ENCODE measurements at regions not wholly inside any gene's neighbourhood (a gene's known extent, or its start where the extent isn't known, plus 50 kb on each side); places are given as distances from the start of the nearest gene placed in this dataset.

GRCh38 chr12:73053893-73054292 is 781.7 kb downstream of the TRHDE start:
- H3K27me3 ChIP-seq = no peaks in the 10 kb centered on the region
- no peaks in the 10 kb centered on the region for H3K36me3 ChIP-seq (replicated peaks; ENCODE audit: insufficient read depth, low read depth)
- no peak for DNase-seq (ENCODE audit: low spot score)
- no peaks in the 10 kb centered on the region for H3K79me2 ChIP-seq
- no peak overlapping the region for H3K27ac ChIP-seq
- no peaks in the 10 kb centered on the region for H4K20me1 ChIP-seq (ENCODE audit: insufficient read depth, poor library complexity, severe bottlenecking)
- TF ChIP-seq, protein P1, sequence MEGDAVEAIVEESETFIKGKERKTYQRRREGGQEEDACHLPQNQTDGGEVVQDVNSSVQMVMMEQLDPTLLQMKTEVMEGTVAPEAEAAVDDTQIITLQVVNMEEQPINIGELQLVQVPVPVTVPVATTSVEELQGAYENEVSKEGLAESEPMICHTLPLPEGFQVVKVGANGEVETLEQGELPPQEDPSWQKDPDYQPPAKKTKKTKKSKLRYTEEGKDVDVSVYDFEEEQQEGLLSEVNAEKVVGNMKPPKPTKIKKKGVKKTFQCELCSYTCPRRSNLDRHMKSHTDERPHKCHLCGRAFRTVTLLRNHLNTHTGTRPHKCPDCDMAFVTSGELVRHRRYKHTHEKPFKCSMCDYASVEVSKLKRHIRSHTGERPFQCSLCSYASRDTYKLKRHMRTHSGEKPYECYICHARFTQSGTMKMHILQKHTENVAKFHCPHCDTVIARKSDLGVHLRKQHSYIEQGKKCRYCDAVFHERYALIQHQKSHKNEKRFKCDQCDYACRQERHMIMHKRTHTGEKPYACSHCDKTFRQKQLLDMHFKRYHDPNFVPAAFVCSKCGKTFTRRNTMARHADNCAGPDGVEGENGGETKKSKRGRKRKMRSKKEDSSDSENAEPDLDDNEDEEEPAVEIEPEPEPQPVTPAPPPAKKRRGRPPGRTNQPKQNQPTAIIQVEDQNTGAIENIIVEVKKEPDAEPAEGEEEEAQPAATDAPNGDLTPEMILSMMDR (IDR thresholded peaks at IDR 0.05; ENCODE audit: poor library complexity) = no peak
- no peak for TF ChIP-seq EZH2phosphoT487 (IDR thresholded peaks at IDR 0.05; ENCODE audit: low read depth, severe bottlenecking, unreplicated experiment)
- TF ChIP-seq EZH2 (IDR thresholded peaks at IDR 0.05; ENCODE audit: borderline replicate concordance) = no peak
- no peaks in the 10 kb centered on the region for H3K4me1 ChIP-seq (ENCODE audit: insufficient read depth)
- no peaks in the 10 kb centered on the region for H3K9me2 ChIP-seq (replicated peaks; ENCODE audit: insufficient read depth)
- WGBS (ENCODE audit: low lambda C conversion rate, missing lambda C conversion rate) = 37% methylated on average over 1 of the region's 1 CpG
- no peaks in the 10 kb centered on the region for H3K9me3 ChIP-seq (ENCODE audit: low read depth)
- H3K4me3 ChIP-seq = no peak overlapping the region
- no peak overlapping the region for H3K4me2 ChIP-seq
- no peak overlapping the region for H2AFZ ChIP-seq

DNA sequence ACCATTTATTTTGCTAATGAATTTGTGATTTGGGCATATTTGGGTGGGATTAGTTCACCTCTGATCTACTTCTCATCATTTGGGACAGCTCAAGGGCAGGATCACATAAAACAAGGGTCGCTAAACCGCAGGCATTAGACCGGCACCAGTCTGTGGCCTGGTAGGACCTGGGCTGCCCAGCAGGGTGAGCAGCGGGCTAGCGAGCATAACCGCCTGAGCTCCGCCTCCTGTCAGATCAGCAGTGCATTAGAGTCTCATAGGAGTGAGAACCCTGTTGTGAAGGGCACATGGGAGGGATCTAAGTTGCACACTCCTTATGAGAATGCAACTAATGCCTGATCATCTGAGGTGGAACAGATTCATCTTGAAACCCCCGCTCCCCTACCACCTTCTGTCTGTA is 785.3 kb downstream of the TRHDE start:
- no peaks in the 10 kb centered on the region for H3K9me2 ChIP-seq (replicated peaks; ENCODE audit: insufficient read depth)
- no peaks in the 10 kb centered on the region for H3K79me2 ChIP-seq
- H3K27me3 ChIP-seq = no peaks in the 10 kb centered on the region
- WGBS (ENCODE audit: low lambda C conversion rate, missing lambda C conversion rate) = 94% methylated on average over 8 of the region's 8 CpGs
- no peak overlapping the region for H3K4me3 ChIP-seq
- H3K4me2 ChIP-seq = no peak overlapping the region
- no peak overlapping the region for H3K27ac ChIP-seq
- no peak for TF ChIP-seq EZH2 (IDR thresholded peaks at IDR 0.05; ENCODE audit: borderline replicate concordance)
- TF ChIP-seq EZH2phosphoT487 (IDR thresholded peaks at IDR 0.05; ENCODE audit: low read depth, severe bottlenecking, unreplicated experiment) = no peak
- TF ChIP-seq, protein P1 (IDR thresholded peaks at IDR 0.05; ENCODE audit: poor library complexity) = no peak
- no peak overlapping the region for H2AFZ ChIP-seq
- DNase-seq (ENCODE audit: low spot score) = no peak
- no peaks in the 10 kb centered on the region for H3K4me1 ChIP-seq (ENCODE audit: insufficient read depth)
- no peaks in the 10 kb centered on the region for H4K20me1 ChIP-seq (ENCODE audit: insufficient read depth, poor library complexity, severe bottlenecking)
- no peaks in the 10 kb centered on the region for H3K9me3 ChIP-seq (ENCODE audit: low read depth)
- H3K36me3 ChIP-seq (replicated peaks; ENCODE audit: insufficient read depth, low read depth) = no peaks in the 10 kb centered on the region

GRCh38 chr12:73065913-73066312 is 793.7 kb downstream of the TRHDE start:
- H4K20me1 ChIP-seq (ENCODE audit: insufficient read depth, poor library complexity, severe bottlenecking) = no peaks in the 10 kb centered on the region
- TF ChIP-seq EZH2phosphoT487 (IDR thresholded peaks at IDR 0.05; ENCODE audit: low read depth, severe bottlenecking, unreplicated experiment) (no peak), EZH2 (IDR thresholded peaks at IDR 0.05; ENCODE audit: borderline replicate concordance) (no peak)
- TF ChIP-seq, protein P1 (IDR thresholded peaks at IDR 0.05; ENCODE audit: poor library complexity) = no peak
- no peak overlapping the region for H3K4me2 ChIP-seq
- WGBS (ENCODE audit: low lambda C conversion rate, missing lambda C conversion rate) = 87% methylated on average over 3 of the region's 3 CpGs
- H3K27ac ChIP-seq = no peak overlapping the region
- H3K9me2 ChIP-seq (replicated peaks; ENCODE audit: insufficient read depth) = no peaks in the 10 kb centered on the region
- DNase-seq (ENCODE audit: low spot score) = no peak
- no peaks in the 10 kb centered on the region for H3K9me3 ChIP-seq (ENCODE audit: low read depth)
- no peaks in the 10 kb centered on the region for H3K27me3 ChIP-seq
- no peaks in the 10 kb centered on the region for H3K4me1 ChIP-seq (ENCODE audit: insufficient read depth)
- no peak overlapping the region for H3K4me3 ChIP-seq
- no peak overlapping the region for H2AFZ ChIP-seq
- H3K36me3 ChIP-seq (replicated peaks; ENCODE audit: insufficient read depth, low read depth) = no peaks in the 10 kb centered on the region
- H3K79me2 ChIP-seq = no peaks in the 10 kb centered on the region

DNA sequence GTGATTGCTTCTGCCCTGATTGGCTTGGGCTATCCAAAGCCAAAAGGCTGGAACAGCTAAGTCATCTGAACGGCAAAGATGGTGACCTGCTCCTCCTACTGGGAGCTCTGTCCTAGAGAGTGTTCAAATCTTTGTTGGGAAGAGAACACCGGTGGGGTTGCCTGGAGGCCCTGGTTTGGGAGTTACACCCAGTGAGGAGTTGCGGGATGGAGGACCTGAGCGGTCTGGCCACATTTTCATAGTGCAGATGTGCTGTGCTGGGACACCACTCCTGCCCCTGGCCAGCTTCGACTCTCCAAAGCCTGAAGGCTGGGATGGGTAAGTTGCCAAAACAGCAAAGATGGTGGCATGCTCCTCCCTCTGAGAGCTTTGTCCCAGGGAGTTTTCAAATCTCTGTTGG is 795.4 kb downstream of the TRHDE start:
- TF ChIP-seq EZH2phosphoT487 (IDR thresholded peaks at IDR 0.05; ENCODE audit: low read depth, severe bottlenecking, unreplicated experiment) (no peak), EZH2 (IDR thresholded peaks at IDR 0.05; ENCODE audit: borderline replicate concordance) (no peak)
- TF ChIP-seq, protein P1 (IDR thresholded peaks at IDR 0.05; ENCODE audit: poor library complexity) = no peak
- H3K27me3 ChIP-seq = no peaks in the 10 kb centered on the region

More for the DNA sequence above, 795.4 kb downstream of the TRHDE start:
- H3K4me3 ChIP-seq = no peak overlapping the region
- no peaks in the 10 kb centered on the region for H3K9me3 ChIP-seq (ENCODE audit: low read depth)
- H3K4me1 ChIP-seq (ENCODE audit: insufficient read depth) = no peaks in the 10 kb centered on the region
- no peaks in the 10 kb centered on the region for H3K9me2 ChIP-seq (replicated peaks; ENCODE audit: insufficient read depth)
- H3K4me2 ChIP-seq = no peak overlapping the region
- no peaks in the 10 kb centered on the region for H3K79me2 ChIP-seq
- H3K36me3 ChIP-seq (replicated peaks; ENCODE audit: insufficient read depth, low read depth) = no peaks in the 10 kb centered on the region
- H4K20me1 ChIP-seq (ENCODE audit: insufficient read depth, poor library complexity, severe bottlenecking) = no peaks in the 10 kb centered on the region
- no peak overlapping the region for H3K27ac ChIP-seq
- DNase-seq (ENCODE audit: low spot score) = no peak
- 91% methylated on average over 5 of the region's 5 CpGs for WGBS (ENCODE audit: low lambda C conversion rate, missing lambda C conversion rate)
- H2AFZ ChIP-seq = no peak overlapping the region

Data from hepatocyte (in vitro differentiated cells).